Thoracic aorta (tissue), 2 donors: ENCODE measurements at regions not wholly inside any gene's neighbourhood (a gene's known extent, or its start where the extent isn't known, plus 50 kb on each side); places are given as distances from the start of the nearest gene placed in this dataset.

ENCODE experiments used
- ATAC-seq: fragments of 150-250 bp; one replicate; pipeline ENCODE4 v1.8.0; 2017; ENCODE audit warnings: low read depth; ENCODE audit not compliant: insufficient number of reproducible peaks, low FRiP score
- DNase-seq: peaks from one replicate; pipeline ENCODE4 v3.0.0-alpha.2; 2020; ENCODE audit warnings: low spot score
- H3K27ac ChIP-seq, 2 donors: fragments of 200-600 bp; sonication (generic); 1 replicate in 1 of 2; 2 replicates in 1 of 2; pipeline ENCODE4 v1.5.1; 2016; ENCODE audit warnings: mild to moderate bottlenecking in 2 of 2, moderate library complexity in 2 of 2
- H3K27me3 ChIP-seq: fragments of 200-600 bp; sonication (generic); replicated peaks from 2 replicates; pipeline ENCODE4 v1.6.0; 2016; ENCODE audit warnings: mild to moderate bottlenecking; ENCODE audit not compliant: insufficient read depth
- H3K36me3 ChIP-seq: fragments of 200-600 bp; sonication (generic); one replicate; pipeline ENCODE4 v1.5.1; 2016
- H3K4me1 ChIP-seq, 2 donors: fragments of 200-600 bp; sonication (generic); 1 replicate in 1 of 2; 2 replicates in 1 of 2; pipeline versions ENCODE4 v1.5.1 to v1.6.0; 2016; ENCODE audit warnings: low read depth in 2 of 2, mild to moderate bottlenecking in 1 of 2; ENCODE audit not compliant: control insufficient read depth in 1 of 2
- H3K4me3 ChIP-seq: fragments of 200-600 bp; sonication (generic); 2 replicates; pipeline ENCODE4 v1.5.1; 2016; ENCODE audit warnings: mild to moderate bottlenecking
- H3K9me3 ChIP-seq: fragments of 200-600 bp; sonication (generic); 2 replicates; pipeline ENCODE4 v1.5.1; 2016
- CTCF ChIP-seq: fragments of 200-600 bp; sonication (generic); IDR thresholded peaks from one replicate; pipeline ENCODE4 v1.5.1; 2019; ENCODE audit warnings: antibody characterized with exemption

- Histone ChIP-seq H3K4me3 (no peak overlapping the region), H3K27me3 (no peaks in the 10 kb centered on the region)
- ATAC-seq = no peak
Measured at GRCh38 chr14:82504894-82505293, 971.2 kb upstream of the SEL1L start.

GRCh38 chr14:82510007-82510406, 976.4 kb upstream of the SEL1L start:
- no peaks in the 10 kb centered on the region for H3K9me3 ChIP-seq
- DNase-seq (no peak), ATAC-seq (no peak)
- H3K4me1 ChIP-seq = no peaks in the 10 kb centered on the region
- H3K27ac ChIP-seq = no peak overlapping the region
- H3K36me3 ChIP-seq = no peaks in the 10 kb centered on the region
- no peak for TF ChIP-seq CTCF
- H3K27me3 ChIP-seq = no peaks in the 10 kb centered on the region
- H3K4me3 ChIP-seq = no peak overlapping the region

More at GRCh38 chr14:82504894-82505293, 971.2 kb upstream of the SEL1L start:
- H3K36me3 ChIP-seq = no peaks in the 10 kb centered on the region
- H3K4me1 ChIP-seq = peaks cover 13 to 20% of the 10 kb centered on the region in 2 donors
- no peak overlapping the region for H3K27ac ChIP-seq
- DNase-seq = no peak
- no peak for TF ChIP-seq CTCF
- no peaks in the 10 kb centered on the region for H3K9me3 ChIP-seq

- ATAC-seq = no peak
- Histone ChIP-seq H3K9me3 (no peaks in the 10 kb centered on the region), H3K27me3 (no peaks in the 10 kb centered on the region), H3K4me3 (no peak overlapping the region), H3K4me1 (no peaks in the 10 kb centered on the region), H3K27ac (no peak overlapping the region), H3K36me3 (no peaks in the 10 kb centered on the region)
- TF ChIP-seq CTCF = no peak
- no peak for DNase-seq
Measured at GRCh38 chr14:82511399-82511798, 977.7 kb upstream of the SEL1L start.

DNA sequence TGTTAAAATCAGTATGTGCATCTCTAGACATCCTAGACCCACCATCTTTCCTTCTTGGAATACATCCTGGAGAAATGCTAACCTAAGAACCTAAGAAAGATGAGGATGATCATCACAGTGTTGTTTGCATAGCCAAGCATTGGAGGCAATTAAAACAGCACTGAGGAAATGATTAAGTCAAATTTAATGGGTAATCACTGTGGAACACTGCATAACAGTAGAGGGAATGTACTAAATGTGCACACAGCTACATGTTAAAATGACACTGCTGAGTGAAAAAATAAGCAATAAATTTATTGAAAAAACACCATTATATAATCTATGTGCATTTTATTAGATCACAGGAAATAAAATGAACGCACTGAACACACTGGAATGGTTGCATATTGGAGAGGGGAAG, 987.1 kb upstream of the SEL1L start:
- no peak for DNase-seq
- H3K4me3 ChIP-seq = no peak overlapping the region
- no peak overlapping the region for H3K27ac ChIP-seq
- no peaks in the 10 kb centered on the region for H3K36me3 ChIP-seq
- TF ChIP-seq CTCF = no peak
- no peaks in the 10 kb centered on the region for H3K4me1 ChIP-seq
- ATAC-seq = no peak
- no peaks in the 10 kb centered on the region for H3K9me3 ChIP-seq
- H3K27me3 ChIP-seq = no peaks in the 10 kb centered on the region

- ATAC-seq = no peak
- no peak overlapping the region for H3K4me3 ChIP-seq
- H3K27ac ChIP-seq = no peak overlapping the region
- H3K27me3 ChIP-seq = no peaks in the 10 kb centered on the region
- no peaks in the 10 kb centered on the region for H3K4me1 ChIP-seq
- H3K9me3 ChIP-seq = no peaks in the 10 kb centered on the region
- H3K36me3 ChIP-seq = no peaks in the 10 kb centered on the region
- TF ChIP-seq CTCF = no peak
- no peak for DNase-seq
Measured at GRCh38 chr14:82521191-82521590, 987.5 kb upstream of the SEL1L start.
